NOMO-1 treated with DMSO at 0.1 percent for 48 hours (cell line): ENCODE measurements at regions not wholly inside any gene's neighbourhood (a gene's known extent, or its start where the extent isn't known, plus 50 kb on each side); places are given as distances from the start of the nearest gene placed in this dataset.

Experiments used
- DNase-seq: peaks from one replicate; lab custom pipeline; 2025; ENCODE audit not compliant: unreplicated experiment; lab: John Stamatoyannopoulos, UW

DNA sequence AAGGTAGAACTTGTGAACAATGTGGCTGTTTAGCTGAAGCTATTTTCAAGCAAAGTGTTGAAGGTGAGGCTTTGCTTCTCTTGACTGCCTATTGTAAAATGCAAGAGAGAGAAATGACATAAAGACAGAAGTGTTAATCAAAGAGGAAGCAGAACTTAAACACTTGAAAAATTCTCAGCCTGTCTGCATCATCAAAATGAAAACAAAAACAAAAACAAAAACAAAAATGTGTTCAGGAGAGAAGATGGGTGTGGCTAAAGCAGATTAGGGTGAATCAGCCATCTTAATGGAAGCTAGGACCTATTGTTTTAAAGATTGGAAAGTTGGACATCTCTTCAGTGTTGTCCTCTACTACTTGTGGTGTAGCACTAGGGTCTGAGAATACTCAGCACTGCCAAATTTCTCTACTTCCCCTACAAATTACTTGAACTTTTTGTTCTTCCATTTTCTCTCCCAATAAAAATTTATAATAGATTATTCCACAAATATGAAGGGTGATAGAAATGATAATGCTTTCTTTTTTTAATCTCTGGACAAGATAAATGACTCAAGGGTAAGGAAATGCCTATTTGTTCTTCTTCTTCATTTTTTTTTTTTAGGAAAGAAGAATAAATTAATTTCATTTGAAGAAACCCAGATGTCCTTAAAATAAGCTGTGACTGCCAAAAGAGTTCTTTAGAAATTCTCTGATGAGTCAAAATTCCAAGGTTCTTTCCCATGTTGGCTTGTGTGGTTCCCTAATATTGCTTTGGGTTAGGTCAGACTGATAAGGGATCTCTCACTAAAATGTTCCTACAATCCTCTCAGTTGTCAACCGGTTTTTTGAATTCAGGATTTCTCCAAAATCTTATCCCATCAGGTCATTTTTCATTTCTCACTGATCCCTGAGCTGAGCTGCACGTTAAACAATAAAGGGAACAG, 571.2 kb upstream of the ZEB2 start:
- DNase-seq, result no peak

DNA sequence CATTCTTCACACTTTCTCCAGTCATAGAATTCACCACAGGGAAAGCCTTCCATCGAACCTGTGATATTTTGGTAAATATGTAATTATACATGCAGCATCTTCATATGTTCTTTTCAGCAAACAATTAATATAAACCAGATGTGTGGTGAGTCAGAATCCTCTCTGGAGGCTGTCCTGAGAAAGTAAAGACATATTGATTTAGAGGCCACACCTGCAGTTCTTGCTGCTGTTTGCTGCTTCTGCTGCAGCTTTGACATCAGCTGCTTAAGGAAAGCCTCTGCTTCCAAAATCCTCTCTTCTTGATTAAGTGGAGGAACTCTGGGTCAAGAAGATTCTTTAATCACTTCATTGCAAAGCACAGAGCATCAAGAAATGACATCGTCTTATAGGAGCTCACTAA, 568.8 kb upstream of the ZEB2 start:
- no peak for DNase-seq

DNA sequence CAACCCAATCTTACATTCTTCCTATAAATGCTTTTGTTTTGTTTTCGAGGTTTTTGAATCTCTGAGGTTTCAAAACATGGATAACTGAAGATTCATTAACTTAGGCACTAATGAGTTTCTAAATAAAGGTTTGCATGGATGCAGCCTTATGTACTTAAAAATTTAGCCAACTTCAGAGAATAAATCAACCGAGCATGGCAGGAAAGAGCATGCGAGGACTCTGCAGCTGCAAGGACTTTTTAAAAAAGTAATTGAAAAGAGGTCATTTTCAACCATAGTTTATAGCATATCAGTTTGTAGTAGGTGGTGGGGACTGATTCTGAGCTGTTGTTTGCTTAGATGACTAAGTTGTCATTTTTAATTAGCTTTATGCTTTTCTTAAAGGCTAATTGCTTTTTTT, 567.0 kb upstream of the ZEB2 start:
- no peak for DNase-seq

DNA sequence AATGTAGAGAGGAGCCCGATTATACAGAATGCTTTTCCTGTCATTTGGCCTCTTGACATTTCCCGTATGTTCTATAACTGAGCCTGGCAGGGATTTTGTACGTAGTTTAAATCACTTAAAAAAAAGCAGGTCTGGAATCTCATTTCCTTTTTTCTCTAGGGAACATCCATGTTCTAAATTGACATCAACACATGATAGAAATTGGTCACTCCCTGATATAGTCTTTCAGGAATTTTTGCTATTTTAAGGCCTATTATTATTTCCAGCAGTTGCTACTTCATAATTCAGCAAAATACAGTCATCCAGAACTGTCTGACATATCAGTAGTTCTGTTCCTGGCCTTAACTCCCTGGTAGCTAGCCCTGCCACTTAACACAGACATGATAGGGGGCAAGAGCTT, 565.7 kb upstream of the ZEB2 start:
- DNase-seq, result no peak

DNA sequence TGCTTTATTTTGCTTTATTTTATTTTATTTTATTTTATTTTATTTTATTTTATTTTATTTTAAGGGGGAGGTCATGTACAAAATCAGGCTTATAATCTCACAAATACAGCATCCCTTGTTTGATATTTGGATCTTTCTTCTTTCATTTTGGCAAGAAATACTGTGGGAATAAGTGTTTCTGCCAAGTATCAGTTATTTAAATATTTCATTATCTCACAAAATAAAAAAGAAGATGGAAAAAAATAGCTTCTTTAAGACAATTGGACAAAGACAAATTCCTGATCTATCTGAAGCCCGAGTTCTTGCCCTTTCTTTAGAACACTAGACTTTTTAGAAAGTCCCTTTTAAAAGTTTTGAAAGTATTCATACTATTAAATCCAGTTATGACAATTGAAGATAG, 560.5 kb upstream of the ZEB2 start:
- no peak for DNase-seq

- no peak for DNase-seq
Observed at GRCh38 chr2:145079641-145080040, 559.7 kb upstream of the ZEB2 start.

DNA sequence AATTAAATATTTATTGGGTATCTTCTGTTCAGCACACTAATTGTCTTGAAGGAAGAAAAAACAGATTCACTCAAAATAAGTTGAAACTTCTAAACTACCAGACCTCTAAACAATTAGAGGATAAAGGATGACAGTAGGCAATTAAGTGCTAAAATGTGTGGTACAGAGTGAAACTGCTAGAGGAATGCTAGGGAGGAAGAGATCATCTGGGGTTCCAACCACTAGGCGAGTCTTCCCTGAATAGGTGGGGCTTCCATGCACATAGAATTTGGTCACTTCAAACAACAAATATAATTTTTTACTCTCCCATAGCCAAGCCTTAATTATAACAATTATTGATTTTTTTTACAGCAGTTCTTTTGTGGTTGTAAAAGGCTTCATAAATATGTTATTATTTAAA, 559.0 kb upstream of the ZEB2 start:
- no peak for DNase-seq

- DNase-seq, result no peak
Observed at GRCh38 chr2:145076085-145076484, 556.2 kb upstream of the ZEB2 start.

DNA sequence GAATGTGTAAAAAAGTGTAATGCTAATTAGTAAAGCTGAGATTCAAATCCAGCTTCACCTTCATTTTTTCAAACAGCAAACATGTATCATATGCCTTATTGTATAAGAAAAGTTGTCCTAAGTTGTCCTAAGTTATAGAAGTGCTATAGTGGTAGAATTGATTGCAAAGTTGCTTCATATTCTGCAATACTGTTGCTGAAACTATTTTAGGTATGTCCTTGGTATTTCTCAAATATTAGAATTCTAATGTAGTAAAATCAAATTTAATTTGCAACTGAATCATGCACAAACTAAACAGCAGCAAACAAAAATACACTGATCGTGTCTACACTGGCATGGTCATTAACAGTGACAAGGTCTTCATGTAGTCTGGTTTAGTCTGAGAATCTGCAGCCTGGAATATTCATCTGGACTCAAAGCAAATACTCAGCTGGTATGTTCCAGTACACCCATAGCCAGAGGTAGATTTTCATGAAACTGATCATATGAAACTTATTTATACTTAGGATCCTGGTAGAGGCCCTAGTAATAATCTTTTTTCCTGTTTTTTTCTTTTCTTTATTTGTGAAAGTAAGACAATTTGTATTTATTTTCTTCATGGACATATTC, 555.6 kb upstream of the ZEB2 start:
- DNase-seq, result no peak

DNA sequence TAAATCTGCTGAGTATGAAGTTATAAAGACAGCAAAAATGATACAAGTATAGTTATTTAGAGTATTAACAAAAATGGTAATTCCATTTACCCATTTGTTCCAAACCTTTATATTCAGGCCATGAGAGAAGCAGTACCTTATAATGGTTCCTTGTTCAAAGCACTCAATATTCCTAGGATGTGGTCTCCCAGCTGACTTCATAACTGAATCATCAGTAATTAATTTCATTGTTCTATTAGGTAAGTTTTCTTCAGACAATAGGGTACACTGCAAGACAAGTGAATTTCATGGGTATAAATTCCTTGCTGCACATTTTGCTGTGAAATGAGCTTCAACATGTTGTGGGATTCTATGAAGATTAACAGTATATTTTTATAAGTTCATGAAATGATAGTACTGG, 550.8 kb upstream of the ZEB2 start:
- DNase-seq, result no peak

- no peak for DNase-seq
Observed at GRCh38 chr2:145068509-145068908, 548.6 kb upstream of the ZEB2 start.

DNA sequence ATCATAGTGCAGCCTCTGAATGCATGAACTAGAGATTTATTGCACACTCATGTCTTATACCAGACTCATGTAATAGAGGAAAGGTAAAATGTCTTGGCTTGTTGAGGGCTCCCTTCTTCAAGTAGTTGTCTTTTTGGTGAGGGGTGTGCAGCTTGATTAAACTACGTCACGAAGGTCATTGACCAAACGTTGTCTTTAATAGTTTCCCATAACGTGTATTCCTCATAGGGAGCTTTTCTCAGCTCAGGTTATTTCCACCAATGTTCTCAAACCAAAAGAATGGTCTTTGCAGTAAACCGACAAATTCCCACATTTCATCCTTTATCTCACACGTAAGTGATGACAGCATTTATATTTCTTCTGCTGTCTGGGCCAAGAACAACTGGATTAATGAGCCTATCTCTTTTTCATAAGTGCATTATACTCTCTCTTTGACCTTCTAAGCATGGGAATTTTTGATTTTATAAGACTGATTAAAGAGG, 547.7 kb upstream of the ZEB2 start:
- no peak for DNase-seq

- DNase-seq, result no peak
Observed at GRCh38 chr2:145066856-145067548, 547.1 kb upstream of the ZEB2 start.

- DNase-seq, result no peak
Observed at GRCh38 chr2:145066151-145066661, 546.3 kb upstream of the ZEB2 start.

GRCh38 chr2:145065342-145065741, 545.4 kb upstream of the ZEB2 start:
- DNase-seq, result no peak

GRCh38 chr2:145064511-145064910, 544.6 kb upstream of the ZEB2 start:
- DNase-seq, result no peak

GRCh38 chr2:145060876-145061275, 541.0 kb upstream of the ZEB2 start:
- no peak for DNase-seq

DNA sequence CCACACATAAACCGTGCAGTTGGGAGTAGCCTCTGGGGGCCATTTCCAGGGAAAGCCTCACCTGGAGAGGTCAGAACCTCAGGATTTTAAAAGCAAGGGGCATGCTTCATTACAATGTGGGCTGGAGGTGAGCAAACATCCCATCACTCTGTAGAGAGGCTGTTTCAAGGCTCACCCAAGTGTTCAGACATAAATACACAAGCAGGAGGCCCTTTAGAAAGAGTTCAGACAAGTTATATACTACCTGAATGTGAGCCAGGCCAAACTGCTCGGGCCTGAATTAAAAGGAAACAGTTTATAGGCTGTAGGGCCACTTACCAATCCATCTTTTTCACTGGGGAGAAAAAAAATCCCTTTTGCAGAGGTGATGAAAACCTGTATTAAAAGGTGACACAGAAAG, 540.0 kb upstream of the ZEB2 start:
- DNase-seq, result no peak

GRCh38 chr2:145059343-145059742, 539.4 kb upstream of the ZEB2 start:
- DNase-seq, result no peak

DNA sequence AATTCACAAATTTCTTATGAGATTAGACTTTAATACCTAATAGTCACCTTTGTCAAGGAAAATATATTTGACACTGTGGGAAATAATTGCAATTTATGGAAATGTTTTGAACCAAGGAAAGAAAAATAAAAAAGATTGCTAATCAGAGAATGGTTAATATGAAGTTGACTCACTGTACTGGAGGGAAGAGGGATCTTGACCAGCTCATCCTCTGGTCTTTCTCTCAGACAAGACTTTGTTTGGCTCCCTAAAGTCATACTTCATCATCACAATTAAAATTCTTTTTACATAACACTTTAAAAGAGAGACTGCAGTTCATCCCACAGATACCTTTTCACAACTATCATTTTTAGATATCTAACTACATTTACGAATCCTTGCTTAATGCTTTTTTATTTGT, 538.5 kb upstream of the ZEB2 start:
- no peak for DNase-seq

DNA sequence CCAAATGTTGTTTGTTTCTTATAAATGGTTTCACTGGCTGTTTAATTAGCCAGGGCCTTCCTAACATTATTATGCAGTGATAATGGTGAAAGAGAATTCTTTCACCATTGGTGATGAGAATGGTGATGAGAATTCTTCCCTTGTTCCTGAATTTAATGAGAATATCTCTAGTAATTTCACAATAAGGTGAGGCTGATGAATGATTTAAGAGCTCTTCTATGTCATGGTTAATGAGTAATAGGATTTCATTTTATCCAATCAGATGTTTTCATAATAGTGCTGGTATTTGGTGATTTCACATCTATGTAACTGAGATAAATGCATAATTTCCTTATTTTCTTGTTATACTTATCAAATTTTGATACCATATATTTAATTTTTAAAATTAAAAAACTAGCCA, 535.7 kb upstream of the ZEB2 start:
- no peak for DNase-seq

GRCh38 chr2:145050134-145050533, 530.2 kb upstream of the ZEB2 start:
- no peak for DNase-seq
